GM12864 (cell line): ENCODE measurements at regions not wholly inside any gene's neighbourhood (a gene's known extent, or its start where the extent isn't known, plus 50 kb on each side); places are given as distances from the start of the nearest gene placed in this dataset.
"Not testable (repeated sequence)": the region's sequence is repeated elsewhere in the genome, so short reads cannot be mapped to it uniquely, and the experiment has no call there.

Source experiments
- DNase-seq: peaks from one replicate; pipeline ENCODE4 v3.0.0-alpha.2; 2011; ENCODE audit warnings: low read depth
- H3K4me3 ChIP-seq: 2 replicates; pipeline ENCODE4 v1.5.1; 2011; ENCODE audit warnings: mild to moderate bottlenecking, low read depth, low read length, control low read depth
- TF ChIP-seq, protein P1 (sequence below): IDR thresholded peaks from 2 replicates; pipeline ENCODE4 v1.5.1; 2011; ENCODE audit warnings: low read depth, mild to moderate bottlenecking, moderate library complexity, low read length, control low read depth, inconsistent platforms; ENCODE audit errors: missing control alignments

DNA sequence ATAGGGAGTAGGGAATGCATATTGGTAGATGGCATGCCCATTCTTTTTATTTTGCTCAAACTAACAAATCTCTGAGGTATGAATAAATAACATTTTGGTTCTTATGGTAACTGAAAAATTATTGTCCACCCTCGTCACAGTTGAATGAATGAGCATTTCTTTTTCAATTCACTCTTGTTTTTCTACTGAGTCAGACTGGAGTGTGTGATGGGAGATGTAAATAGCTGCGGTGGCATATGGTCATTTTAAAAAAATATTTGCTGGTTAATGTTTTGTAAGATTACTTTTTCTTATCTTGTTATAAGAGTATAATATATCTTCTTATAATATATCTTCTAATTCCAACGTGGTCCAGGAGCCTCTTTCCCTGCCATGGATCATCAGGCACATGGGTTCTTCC lies 586.5 kb downstream of the SLITRK5 start:
- no peak for DNase-seq
- H3K4me3 ChIP-seq = no peak overlapping the region
- TF ChIP-seq, protein P1, sequence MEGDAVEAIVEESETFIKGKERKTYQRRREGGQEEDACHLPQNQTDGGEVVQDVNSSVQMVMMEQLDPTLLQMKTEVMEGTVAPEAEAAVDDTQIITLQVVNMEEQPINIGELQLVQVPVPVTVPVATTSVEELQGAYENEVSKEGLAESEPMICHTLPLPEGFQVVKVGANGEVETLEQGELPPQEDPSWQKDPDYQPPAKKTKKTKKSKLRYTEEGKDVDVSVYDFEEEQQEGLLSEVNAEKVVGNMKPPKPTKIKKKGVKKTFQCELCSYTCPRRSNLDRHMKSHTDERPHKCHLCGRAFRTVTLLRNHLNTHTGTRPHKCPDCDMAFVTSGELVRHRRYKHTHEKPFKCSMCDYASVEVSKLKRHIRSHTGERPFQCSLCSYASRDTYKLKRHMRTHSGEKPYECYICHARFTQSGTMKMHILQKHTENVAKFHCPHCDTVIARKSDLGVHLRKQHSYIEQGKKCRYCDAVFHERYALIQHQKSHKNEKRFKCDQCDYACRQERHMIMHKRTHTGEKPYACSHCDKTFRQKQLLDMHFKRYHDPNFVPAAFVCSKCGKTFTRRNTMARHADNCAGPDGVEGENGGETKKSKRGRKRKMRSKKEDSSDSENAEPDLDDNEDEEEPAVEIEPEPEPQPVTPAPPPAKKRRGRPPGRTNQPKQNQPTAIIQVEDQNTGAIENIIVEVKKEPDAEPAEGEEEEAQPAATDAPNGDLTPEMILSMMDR = no peak

- H3K4me3 ChIP-seq = no peak overlapping the region
- DNase-seq = no peak
- TF ChIP-seq, protein P1 = no peak
Measured at GRCh38 chr13:88263808-88264207, 592.6 kb downstream of the SLITRK5 start.

DNA sequence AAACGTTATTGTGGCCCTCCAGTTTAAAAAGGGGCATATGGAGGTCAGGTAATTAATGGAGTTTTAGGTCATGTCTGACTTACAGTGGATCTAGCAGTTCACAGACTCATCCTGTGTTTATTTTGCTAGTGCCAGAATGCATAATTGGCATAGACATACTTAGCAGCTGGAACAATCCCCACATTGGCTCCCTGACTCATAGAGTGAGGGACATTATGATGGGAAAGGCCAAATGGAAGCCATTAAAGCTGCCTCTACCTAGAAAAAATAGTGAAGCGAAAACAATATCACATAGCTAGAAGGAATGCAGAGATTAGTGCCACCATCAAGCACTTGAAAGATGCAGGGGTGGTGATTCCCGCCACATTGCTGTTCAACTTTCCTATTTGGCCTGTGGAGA lies 610.7 kb downstream of the SLITRK5 start:
- H3K4me3 ChIP-seq = no peak overlapping the region
- no peak for DNase-seq
- TF ChIP-seq, protein P1 = no peak

- H3K4me3 ChIP-seq = no peak overlapping the region
- DNase-seq = no peak
- TF ChIP-seq, protein P1 = no peak
Measured at GRCh38 chr13:88285329-88285728, 614.2 kb downstream of the SLITRK5 start.

GRCh38 chr13:88288326-88288725 lies 617.2 kb downstream of the SLITRK5 start:
- H3K4me3 ChIP-seq = no peak overlapping the region
- no peak for DNase-seq
- TF ChIP-seq, protein P1 = no peak

GRCh38 chr13:88291731-88292130 lies 620.6 kb downstream of the SLITRK5 start:
- DNase-seq, H3K4me3 ChIP-seq: not testable (repeated sequence)

DNA sequence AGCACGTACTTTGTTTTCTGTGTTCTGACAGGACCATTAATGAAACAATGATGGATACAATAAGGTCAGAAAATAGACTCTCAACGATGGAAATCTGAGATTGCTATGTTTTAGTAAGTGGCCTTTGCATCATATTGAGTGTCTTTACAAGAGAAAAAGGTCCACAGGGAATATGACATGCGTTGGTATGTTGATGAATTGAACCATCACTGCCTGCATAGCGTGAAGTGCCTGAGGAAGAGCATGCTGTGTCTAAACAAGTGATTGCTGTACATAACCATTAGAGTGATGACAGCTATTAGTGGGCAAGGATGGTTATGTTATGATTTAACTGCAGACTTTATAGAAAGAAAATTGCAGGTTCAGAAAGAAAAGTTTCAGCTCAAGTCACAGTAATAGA lies 623.2 kb downstream of the SLITRK5 start:
- no peak for DNase-seq
- no peak overlapping the region for H3K4me3 ChIP-seq
- TF ChIP-seq, protein P1 = no peak

- DNase-seq = no peak
- no peak overlapping the region for H3K4me3 ChIP-seq
- TF ChIP-seq, protein P1 = no peak
Measured at GRCh38 chr13:88303157-88303556, 632.0 kb downstream of the SLITRK5 start.
